ENCODE measurements at regions not wholly inside any gene's neighbourhood (a gene's known extent, or its start where the extent isn't known, plus 50 kb on each side); places are given as distances from the start of the nearest gene placed in this dataset.

GRCh38 chr13:30114571-30115256 lies 192.6 kb downstream of the KATNAL1 start:
- ChIA-PET CTCF (interaction anchor here (0.5 to 8.6 kb wide), 81 partner anchors 9 to 690 kb away, joined by 3 to 193 read pairs (median 4); partner anchors contain the start of genes UBL3 and USPL1), POLR2A (interaction anchor here (1.0 to 1.3 kb wide), 3 partner anchors 28 to 606 kb away, joined by 4 to 7 read pairs (median 4); partner anchors contain the start of gene SLC7A1)
- 4% methylated on average over 14 of the region's 67 CpGs for WGBS (ENCODE audit: low lambda C conversion rate)
- TF ChIP-seq CTCF (IDR thresholded peaks at IDR 0.05) = peak; percentile 93
- peak; percentile 41 for TF ChIP-seq CHD2 (IDR thresholded peaks at IDR 0.05; ENCODE audit: low read length, partially characterized antibody)
- no peak; the same call in 1 of the 2 replicates for TF ChIP-seq FOXJ3 (CRISPR knock-in tag; IDR thresholded peaks at IDR 0.05)
- no peak for TF ChIP-seq IRF3 (IDR thresholded peaks at IDR 0.05; ENCODE audit: low read depth, low read length)
- TF ChIP-seq TCF12 (IDR thresholded peaks at IDR 0.05) = peak; percentile 43; the same call in 1 of the 2 replicates
- TF ChIP-seq NFIC (IDR thresholded peaks at IDR 0.05; ENCODE audit: borderline replicate concordance) = peak; percentile 26; the same call in 1 of the 2 replicates
- peak; percentile 44; the same call in 1 of the 2 replicates for TF ChIP-seq SIN3A (IDR thresholded peaks at IDR 0.05; ENCODE audit: borderline replicate concordance, low read depth, low read length)
- TF ChIP-seq EP300 (IDR thresholded peaks at IDR 0.05; ENCODE audit: borderline replicate concordance in 1 of 2, low read depth in 1 of 2, low read length in 1 of 2) = no peak
- peak; percentile 73 for TF ChIP-seq NRF1 (IDR thresholded peaks at IDR 0.05; ENCODE audit: low read depth, low read length)
- peak; percentile 59; the same call in 1 of the 2 replicates for TF ChIP-seq RCOR1 (IDR thresholded peaks at IDR 0.05; ENCODE audit: low read length)
- peak; percentile 94 for TF ChIP-seq SMC3 (IDR thresholded peaks at IDR 0.05; ENCODE audit: low read depth, low read length)
- peak; percentile 75 for TF ChIP-seq MXI1 (IDR thresholded peaks at IDR 0.05; ENCODE audit: low read depth, low read length)
- 0 out of 2 replicates have a peak, but pooled peaks have one; percentile 37 for TF ChIP-seq MAX (IDR thresholded peaks at IDR 0.05; ENCODE audit: low read depth)
- peak; percentile 83 for TF ChIP-seq RAD21 (IDR thresholded peaks at IDR 0.05; ENCODE audit: low read length)
- no peak for TF ChIP-seq JUND (IDR thresholded peaks at IDR 0.05)
- TF ChIP-seq YY1 (IDR thresholded peaks at IDR 0.05; ENCODE audit: low read depth) = no peak
- H3K36me3 ChIP-seq (replicated peaks in 1 of 2; ENCODE audit: control insufficient read depth in 1 of 2, insufficient read depth in 2 of 2, low read length in 1 of 2) = no peaks in the 10 kb centered on the region
- no peaks in the 10 kb centered on the region for H3K9me3 ChIP-seq
- H3F3A ChIP-seq (replicated peaks; ENCODE audit: insufficient read depth) = no peaks in the 10 kb centered on the region
- H3K27me3 ChIP-seq (ENCODE audit: insufficient read depth) = no peaks in the 10 kb centered on the region
- no peaks in the 10 kb centered on the region for H4K20me1 ChIP-seq (ENCODE audit: insufficient read depth)
- H3K4me1 ChIP-seq (ENCODE audit: control insufficient read depth in 1 of 2, insufficient read depth in 2 of 2, low read depth in 1 of 2, low read length in 1 of 2) = peaks cover 10 to 22% of the 10 kb centered on the region in 2 experiments; a peak in 3 of 4 replicates
- H3K9me2 ChIP-seq = no peaks in the 10 kb centered on the region
- DNase-seq = peak; percentile 90
- H3K4me3 ChIP-seq (ENCODE audit: low read depth in 2 of 2, low read length in 1 of 2) = peak overlapping the region; percentile 72 to 77
- H2AFZ ChIP-seq (ENCODE audit: low read depth) = peak overlapping the region; percentile 66; the same call in 1 of the 2 replicates
- no peaks in the 10 kb centered on the region for H3K79me2 ChIP-seq (ENCODE audit: insufficient read depth)
- no peak overlapping the region for H3K9ac ChIP-seq
- peak overlapping the region; percentile 81 for H3K4me2 ChIP-seq
- peak overlapping the region in 1 of 2 experiments; percentile 53; a peak in 1 of 4 replicates for H3K27ac ChIP-seq (ENCODE audit: low read depth in 2 of 2, low read length in 1 of 2)

Data from SK-N-SH (cell line).